NCI-H2107 treated with DMSO at 0.1 percent for 48 hours (cell line): ENCODE measurements at regions not wholly inside any gene's neighbourhood (a gene's known extent, or its start where the extent isn't known, plus 50 kb on each side); places are given as distances from the start of the nearest gene placed in this dataset.

Source experiments
- DNase-seq: peaks from one replicate; lab custom pipeline; 2025; ENCODE audit not compliant: unreplicated experiment; lab: John Stamatoyannopoulos, UW

DNA sequence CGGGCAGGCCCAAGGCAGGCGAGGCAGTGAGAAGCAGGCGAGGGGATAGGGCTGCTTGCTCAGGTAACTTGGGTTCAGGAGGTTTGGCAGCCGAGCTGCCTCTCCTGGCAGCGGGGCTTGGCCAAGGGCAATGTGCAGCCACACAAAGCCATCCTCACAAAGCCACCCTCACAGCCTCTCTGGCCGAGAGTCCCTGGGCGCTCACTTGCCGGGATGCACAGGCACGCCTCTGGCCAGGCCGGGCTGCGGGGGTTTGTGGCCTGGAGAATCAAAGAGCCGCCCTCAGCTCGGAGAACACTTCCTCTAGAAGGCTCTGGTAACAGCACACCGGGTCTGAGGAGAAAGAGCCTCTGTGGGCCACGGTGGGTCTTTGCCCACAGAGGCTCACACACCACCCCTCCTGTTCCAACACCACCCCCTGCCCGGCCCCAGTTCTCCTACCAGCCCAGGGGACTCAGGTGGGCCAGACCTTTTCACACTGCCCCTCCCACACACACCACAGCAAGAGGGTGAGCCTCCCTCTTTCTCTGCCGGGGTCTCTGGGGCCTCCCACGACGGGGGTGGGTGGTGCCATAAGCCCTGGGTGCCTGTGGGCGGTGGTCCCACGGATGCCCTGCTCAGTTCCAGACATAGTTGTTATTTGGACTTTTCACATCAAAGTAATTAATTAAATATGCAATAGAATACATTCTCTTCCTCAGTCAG, 186.9 kb downstream of the ZFP36L2 start:
- no peak for DNase-seq

DNA sequence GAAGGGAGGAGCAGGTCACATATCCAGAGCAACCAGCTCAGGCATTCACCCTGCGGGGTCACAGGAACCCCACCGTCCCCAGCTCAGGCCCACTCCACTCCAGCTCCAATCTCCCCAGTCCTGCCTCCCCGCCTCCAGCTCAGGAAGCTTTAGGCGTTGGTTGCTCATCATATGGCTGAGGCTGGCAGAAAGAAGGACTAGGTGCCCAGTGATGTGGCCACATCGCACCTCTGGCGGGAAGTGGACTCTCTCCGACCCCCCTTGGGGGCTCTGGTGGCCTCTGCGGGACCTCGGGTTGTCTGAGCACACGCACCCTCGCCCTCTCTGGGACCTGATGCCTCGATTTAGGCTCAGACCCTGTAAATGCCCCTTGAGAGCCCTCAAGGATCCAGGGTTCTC, 187.7 kb downstream of the ZFP36L2 start:
- DNase-seq: no peak

DNA sequence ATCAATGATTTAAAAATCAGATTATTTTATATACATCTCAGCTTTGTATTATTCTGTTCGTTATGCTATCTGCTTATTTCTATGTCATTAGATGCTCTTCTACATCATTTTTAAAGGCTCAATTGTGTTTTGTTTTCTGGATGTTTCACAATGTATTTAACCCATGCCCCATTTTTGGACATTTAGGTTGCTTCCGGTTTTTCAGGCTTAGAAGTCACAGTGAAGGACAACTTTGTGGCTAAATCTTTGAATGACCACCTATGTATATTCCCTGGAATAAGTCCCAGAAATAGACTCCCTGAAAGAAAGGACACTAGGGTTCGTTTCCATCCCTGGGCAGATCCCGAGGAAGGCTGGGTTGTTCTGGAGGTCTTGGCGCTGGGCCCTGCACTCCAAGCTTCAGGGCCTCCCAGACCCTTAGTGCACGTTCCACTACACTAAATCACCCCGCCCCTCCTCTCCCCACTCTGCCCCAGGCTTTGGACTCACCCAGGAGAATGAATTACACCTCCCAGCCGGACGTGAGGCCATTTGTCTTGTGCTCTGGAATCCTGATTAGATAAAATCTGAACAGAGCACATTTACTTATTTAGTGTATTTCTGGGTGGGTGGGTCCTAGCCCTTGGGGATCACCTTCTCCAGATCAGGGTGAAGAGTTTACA, 188.2 kb downstream of the ZFP36L2 start:
- no peak for DNase-seq

DNA sequence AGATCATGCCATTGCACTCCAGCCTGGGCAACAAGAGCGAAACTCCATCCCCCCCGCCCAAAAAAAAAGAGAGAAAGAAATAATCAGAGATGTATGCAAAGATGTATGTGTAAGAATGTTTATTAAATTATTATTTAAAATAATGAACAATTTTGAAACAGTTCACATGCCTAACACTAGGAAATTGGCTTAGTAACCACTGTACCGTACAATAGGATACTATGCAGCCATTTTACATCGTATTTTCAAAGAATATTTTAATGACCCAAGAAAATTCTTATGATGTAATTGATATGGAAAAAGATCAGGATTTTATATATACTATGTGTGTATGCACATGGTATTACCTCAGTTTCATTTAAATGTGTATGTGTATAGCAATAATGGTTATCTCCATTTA, 190.5 kb downstream of the ZFP36L2 start:
- no peak for DNase-seq

DNA sequence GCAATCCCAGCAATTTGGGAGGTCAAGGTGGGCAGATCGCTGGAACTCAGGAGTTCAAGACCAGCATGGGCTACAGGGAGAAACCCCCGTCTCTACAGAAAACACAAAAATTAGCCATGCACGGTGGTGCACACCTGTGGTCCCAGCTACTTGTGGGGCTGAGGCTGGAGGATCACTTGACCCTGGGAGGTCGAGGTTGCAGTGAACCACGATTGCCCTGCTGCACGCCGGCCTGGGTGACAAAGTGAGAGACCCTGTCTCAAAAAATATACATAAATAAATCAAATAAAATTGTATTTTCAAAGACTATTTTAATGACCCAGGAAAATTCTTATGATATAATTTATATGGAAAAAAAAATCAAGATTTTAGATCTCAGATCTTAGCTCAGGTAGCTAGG, 191.5 kb downstream of the ZFP36L2 start:
- DNase-seq: no peak

DNA sequence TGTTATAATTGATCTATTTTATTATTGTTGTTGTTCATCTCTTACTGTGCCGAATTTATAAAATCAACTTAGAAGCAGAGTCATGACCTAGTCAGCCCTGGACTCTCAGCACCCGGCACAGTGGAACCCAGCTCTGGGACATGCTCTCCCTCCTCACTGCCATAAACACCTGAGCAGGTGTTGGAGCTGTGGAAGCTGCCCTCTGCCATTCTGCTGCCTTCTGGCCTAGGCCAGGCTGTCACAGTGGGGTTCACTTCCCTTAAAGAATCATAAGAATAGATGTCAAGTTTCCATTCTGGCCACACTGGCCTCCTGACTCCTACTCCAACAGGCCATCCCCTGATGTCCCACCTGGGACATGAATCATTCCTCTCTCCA, 192.2 kb downstream of the ZFP36L2 start:
- no peak for DNase-seq

DNA sequence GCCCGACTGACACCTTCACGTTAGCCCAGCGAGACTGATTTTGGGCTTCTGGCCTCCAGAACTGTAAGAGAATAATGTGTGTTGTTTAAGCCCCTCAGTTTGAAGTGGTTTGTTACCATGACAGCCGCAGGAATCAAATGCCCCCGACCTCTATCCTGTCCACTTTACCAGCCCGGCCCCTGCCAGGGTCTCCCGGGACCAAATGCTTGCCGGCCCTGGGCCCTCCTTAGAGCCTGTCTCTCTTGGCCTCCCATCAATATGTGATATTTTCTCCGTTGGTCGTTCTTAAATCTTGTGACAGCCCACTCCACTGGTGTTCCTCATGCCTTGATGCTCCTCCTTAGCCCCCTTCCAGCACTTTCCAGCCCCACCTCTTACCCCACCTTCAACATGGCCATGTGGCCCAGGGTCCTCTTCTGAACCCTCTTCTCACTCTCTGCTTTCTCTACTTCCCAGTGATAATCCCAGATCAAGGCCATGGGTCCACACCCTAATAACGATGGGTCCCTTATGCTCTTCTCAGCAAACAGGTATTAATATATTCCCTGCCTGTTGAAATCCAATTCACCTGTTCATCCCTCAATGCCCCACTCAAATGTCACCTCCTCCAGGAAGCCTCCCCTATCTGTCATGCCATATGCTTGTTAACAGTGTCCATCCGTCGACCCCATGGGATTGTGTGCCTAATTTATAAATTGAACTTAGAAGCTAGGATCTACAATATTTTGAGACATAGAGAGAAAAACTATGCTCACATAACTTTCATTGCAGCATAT, 192.8 kb downstream of the ZFP36L2 start:
- DNase-seq: no peak

DNA sequence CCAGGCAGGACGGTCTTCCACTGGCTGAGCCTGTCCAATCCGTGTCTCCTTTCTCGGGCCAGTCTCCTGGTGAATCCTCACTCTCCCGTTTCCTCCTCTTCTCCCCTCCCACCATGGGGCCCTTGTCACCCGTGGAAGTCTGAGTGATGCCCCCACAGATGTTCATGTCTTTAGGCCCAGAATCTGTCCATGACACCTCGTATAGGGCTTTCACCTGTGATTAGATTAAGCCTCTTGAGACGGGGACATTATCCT, 193.5 kb downstream of the ZFP36L2 start:
- DNase-seq: no peak

DNA sequence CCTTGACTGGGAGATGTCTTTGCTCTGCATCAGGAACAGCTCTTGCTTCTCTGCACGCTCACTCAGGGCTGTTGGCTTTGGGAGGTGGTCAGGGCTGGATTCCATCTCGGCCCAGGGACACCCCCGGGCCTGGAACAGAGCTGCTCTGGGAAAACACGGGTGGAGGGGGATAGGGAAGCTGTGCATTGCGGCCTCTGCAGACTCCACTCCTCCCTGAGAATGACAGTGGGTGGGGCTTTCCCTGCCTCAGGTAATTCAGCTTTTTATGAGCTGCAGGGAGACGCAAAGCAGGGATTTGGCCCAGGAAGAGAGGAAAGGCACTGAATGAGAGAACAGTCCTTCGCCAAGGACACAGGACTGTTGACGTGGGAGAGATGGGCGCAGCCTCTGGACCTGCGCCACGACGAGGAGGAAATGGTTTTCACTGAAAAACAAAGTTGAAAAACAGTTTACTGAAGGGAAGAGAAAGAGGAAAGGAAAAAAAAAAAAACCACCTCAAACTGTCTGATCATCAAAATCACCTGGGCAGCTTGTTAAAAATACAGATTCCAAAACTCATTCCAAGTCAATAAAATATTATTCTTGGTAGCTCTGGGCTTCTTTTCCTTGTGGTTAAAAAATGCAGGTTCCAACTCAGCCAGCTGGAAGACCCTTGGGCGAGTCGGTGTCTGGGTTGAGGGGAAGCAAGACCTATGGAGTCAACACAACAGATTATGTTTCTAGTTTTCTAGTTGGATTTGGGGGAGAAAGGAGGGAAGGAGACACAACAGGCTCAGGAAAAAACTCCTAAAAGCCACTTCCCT, 194.0 kb downstream of the ZFP36L2 start:
- no peak for DNase-seq

DNA sequence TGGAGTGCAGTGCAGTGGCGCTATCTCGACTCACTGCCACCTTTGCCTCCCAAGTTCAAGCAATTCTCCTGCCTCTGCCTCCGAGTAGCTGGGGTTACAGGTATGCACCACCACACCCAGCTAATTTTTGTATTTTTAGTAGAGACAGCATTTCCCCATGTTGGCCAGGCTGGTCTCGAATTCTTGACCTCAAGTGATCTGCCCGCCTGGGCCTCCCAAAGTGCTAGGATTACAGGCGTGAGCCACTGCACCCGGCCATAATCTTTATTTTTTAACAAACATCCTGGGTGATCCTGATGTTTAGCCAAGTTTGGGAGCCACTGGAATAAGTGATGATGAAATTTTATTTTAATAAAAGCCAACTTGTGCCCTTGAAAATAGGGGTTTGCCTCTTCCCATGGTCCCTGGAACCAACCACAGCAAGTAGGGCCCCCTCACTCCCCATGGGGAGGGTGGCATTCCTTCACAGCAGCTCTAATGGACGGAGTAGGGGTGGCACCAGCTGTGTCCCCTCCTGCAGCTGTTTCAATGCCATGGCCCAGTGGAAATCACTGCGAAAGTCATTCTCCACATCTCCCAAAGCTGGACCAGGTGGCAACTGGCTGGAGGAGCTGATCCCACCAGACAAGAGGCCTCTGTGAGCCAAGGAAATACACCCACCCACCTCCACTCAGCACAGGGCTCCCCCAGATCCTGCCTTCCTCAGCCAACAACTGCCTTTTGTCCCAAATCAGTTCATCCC, 194.8 kb downstream of the ZFP36L2 start:
- DNase-seq: no peak

DNA sequence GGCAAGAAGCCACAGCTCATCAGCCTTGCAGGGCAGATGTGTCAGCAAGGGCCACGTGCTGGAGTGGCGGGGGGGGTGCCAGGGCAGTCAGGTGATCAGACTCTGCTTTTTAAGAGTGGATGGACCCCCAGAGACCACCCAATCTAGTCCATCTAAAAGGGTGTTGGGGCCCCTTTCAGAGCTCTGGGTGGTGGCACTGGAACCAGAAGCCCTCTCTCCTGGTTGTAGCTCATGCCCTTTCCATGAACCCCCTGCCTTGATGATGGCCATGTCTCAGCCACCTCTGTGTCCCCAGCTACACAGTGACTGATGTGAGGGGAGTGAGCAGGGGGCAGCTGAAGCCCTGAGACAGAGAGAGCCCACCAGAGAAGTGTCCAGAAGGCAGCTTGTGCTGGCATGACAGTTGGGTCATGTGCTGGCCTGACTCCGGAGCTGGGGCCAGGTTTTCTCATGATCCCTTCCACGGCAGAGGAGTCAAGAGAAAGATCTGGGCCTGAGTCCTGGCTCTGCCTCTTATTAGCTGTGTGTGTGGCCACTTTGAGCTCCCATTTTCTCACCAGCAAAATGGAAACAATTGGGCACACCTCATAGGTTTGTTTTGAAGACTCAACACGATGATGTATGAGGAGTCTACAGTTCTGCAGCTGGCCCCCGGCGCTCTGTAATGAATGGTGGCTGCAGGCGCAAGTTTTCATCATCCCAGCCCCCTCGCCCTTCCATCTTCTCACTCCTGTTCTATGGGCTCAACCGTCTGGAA, 195.7 kb downstream of the ZFP36L2 start:
- no peak for DNase-seq

DNA sequence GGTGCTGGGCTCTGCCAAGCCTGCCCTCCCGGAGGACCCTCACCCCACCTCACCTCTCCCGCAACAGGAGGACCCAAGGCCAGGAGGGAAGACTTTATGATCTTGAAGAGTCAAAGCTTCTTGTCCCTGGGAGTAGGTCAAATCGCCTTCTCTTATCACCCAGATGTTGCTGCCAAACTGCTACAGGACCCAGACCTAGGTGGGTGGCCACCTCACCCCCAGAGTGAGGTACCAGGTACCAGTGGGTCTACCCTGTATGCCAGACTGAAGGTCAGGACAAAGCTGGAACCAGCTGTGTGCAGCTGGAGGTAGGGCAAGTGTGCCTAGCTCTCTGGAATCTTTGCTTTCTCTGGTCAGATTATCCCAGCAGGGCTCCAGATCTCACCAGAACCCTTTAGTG, 197.2 kb downstream of the ZFP36L2 start:
- DNase-seq: no peak

DNA sequence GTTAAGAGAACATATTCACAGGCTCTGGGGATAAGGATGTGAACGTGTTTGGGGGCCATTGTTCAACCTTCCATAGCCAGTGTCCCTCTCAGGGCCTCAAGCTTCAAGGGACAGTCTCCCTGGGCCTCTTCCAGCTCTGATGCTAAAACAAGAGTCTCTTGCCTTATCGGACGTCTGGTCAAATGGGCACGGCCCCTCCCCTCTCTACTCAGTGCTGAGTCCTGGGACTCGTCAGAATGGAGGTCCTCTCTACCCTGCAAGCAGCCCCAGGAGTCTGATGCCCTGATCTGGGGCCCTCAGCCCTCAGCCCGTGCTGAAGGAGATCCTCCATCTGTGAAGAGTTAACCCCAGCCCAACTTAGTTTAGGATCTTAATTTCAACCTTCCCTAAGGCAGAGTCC, 198.2 kb downstream of the ZFP36L2 start:
- DNase-seq: no peak

DNA sequence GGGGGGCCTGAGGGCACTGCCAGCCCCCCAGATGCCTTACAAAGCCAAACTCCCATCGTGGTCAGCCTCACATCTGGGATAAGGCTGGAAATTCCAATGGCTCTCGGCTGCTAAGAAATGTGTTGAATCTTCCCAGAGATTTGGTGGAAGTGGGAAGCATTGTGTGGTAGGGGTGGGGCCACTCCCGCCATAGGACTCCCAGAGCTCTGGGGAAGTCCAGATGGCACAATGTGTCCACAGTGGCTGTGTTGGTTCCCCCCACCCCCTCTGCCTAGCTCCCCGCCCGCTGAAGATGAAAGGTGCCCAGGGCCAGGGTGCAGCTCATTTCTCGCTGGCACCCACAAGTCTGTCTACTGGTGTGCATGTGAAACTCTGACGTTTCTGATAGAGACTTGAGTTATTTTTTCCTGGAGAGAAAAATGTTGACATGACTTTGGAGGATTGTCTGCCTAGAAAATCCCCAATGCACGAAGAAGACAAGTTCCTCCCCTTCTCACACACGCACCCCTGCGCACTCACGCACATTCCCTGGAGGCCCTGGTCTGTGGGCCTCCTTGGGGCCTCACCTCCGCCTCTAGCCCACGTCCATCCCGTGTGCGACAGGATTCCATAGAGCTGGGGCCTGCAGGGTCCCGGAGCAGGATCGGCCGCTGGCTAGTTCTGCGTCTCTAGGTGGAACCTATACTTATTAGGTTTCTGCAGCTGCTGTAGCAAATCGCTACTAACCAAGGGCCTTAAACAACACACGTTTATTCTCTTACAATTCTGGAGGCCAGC, 199.1 kb downstream of the ZFP36L2 start:
- DNase-seq: no peak

DNA sequence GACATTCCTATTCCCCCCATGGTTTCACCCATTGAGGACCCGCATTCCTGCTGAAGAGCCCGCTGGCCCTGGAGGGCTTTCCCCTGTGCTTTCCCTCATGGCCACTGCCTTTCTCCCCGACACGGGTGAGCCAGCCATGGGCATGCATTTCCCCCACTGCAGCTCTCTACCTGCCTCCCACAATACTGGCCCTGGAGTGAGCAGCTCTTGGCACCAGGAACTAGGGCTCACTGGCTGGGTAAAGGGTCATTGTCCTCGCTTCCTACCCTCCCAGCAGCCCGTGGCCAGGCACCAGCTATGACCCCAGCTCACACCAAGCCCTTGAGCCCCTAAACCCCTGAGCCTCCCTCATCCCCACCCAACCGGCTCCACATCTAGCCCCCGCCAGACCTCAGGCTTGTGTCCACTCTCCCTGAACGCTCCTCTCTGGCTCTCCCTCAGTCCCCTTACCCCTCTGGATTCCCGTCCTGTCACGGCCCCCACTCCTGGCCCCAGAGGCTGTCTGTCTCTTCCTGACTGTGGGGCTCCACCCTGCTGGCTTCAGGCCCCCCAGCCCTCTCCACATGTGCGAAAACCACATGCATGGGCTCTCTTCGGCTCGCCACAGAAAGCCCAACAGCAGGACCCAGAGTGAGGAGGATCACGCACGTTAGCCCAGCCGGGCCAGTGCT, 199.8 kb downstream of the ZFP36L2 start:
- DNase-seq: no peak

DNA sequence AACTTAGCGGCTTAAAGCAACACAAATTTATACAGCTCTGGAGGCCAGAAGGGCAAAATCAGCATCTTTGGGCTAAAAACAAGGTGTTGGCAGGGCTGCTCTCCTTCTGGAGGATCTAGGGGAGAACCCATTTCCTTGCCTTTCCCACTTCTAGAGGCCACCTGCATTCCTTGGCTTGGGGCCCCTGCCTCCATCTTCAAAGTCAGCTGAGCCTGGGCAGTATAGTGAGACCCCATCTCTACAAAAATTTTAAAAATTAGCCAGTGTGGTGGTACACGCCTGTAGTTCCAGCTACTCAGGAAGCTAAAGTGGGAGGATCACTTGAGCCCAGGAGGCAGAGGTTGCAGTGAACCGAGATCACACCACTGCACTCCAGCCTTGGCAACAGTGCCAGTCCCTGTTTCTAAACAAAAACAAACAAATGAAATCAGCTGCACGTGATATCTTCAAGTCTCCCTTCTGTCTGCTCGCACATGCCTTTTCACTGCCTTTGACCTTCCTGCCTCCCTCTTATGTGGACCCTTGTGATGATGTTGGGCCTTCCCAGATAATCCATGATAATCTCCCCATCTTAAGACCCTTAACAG, 200.6 kb downstream of the ZFP36L2 start:
- DNase-seq: no peak

DNA sequence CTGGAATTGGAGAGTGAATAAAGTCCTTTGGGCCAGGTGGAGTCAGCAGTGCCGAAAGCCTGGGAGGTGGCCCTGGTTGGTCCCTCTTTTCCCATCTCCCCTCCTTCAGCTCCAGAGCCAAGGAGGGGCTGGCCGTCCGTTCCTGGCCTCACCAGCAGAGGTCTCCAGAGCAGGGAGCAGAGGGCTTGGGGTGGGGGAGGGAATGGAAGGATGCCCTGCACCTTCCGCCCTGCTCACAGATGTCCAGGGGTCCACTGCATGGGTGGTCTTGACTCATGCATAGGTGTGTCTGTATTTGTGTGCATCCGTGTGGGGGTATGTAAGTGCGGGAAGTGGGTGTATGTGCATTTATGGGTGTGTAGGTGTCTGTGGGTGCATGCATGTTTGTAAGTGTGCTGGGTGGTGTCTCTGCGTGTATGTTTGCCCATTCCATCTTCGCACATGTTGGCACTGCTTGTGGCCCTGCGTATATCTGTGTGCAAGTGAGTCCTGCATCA, 201.8 kb downstream of the ZFP36L2 start:
- DNase-seq: no peak

DNA sequence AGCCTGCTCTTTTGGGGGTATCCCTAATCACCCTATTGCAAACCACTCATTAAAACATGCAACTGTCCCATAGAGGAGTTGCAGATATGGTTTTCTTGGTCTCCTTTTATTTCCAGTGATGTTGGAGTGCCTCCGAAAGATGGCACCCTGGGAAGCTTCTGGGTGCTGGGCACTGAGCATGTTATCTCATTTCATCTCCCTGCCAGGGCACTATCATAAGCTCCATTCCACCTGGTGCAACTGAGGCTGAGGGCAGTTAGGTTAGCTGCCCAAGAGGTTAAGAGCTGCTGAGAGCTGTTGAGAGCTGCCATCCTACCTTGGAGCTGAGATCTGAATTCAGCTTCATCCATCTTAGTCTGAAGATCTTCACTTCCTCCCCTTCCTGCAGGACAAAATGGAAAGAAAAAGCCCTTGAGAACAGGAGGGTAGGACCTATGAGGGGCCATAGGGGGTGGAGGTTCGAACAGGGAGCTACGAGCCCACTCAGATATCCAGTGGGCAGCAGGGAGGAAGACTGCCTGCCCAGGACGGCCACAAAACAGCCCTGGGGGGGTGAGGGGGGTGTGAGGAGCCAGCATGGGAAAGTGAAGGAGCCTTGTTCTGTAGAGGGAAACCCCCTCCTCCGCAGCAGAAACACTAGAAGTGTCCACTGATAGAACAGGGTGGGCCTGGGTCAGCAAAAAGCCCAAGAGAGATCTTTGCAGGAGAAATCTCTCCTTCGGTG, 202.5 kb downstream of the ZFP36L2 start:
- no peak for DNase-seq
